Right lobe of liver (tissue), 6 donors: ENCODE measurements at regions not wholly inside any gene's neighbourhood (a gene's known extent, or its start where the extent isn't known, plus 50 kb on each side); places are given as distances from the start of the nearest gene placed in this dataset.
"Not testable (repeated sequence)": the region's sequence is repeated elsewhere in the genome, so short reads cannot be mapped to it uniquely, and the experiment has no call there.

Source experiments
- ATAC-seq, 4 donors: fragments of 200-7000 bp; cut with Tn5 transposase; one replicate each; pipeline ENCODE4 v1.9.1; 2020; ENCODE audit warnings: mild to moderate bottlenecking in 4 of 4, moderate library complexity in 4 of 4
- DNase-seq, 3 donors: peaks; one replicate each; pipeline ENCODE4 v3.0.0-alpha.2; 2020
- H3K27ac ChIP-seq, 3 donors: fragments of 200-600 bp; one replicate each; pipeline ENCODE4 v1.8.0; 2022
- H3K27me3 ChIP-seq, 2 donors: fragments of 200-600 bp; one replicate each; pipeline ENCODE4 v1.8.0; 2022
- H3K36me3 ChIP-seq, 4 donors: fragments of 200-600 bp; sonication (generic) in 1 of 4; one replicate each; pipeline versions ENCODE4 v1.5.1 to v1.8.0; 2017 to 2022; ENCODE audit warnings: control low read depth in 1 of 4
- H3K4me1 ChIP-seq, 4 donors: fragments of 200-600 bp; sonication (generic) in 1 of 4; one replicate each; pipeline versions ENCODE4 v1.5.1 to v1.8.0; 2017 to 2022; ENCODE audit warnings: control low read depth in 1 of 4
- H3K4me3 ChIP-seq, 3 donors: fragments of 200-600 bp; one replicate each; pipeline ENCODE4 v1.8.0; 2022
- H3K9me3 ChIP-seq, 4 donors: fragments of 200-600 bp; sonication (generic) in 1 of 4; one replicate each; pipeline versions ENCODE4 v1.5.1 to v1.8.0; 2017 to 2022; ENCODE audit warnings: control low read depth in 1 of 4
- WGBS: methylation state at CpG from one replicate; pipeline ENCODE4 v1.1.6; 2018; ENCODE audit warnings: low coverage, low lambda C conversion rate; ENCODE audit not compliant: insufficient coverage; ENCODE audit errors: missing lambda C conversion rate; 5-methylcytosine and 5-hydroxymethylcytosine counted together
- intact Hi-C, 2 donors: fragments of 100-400 bp; cut with DNase I; formaldehyde crosslinking; loops; one replicate each; pipeline versions ENCODE4 v1.11.2 to v1.14.1; 2022
- TF ChIP-seq, protein P1 (sequence below), 4 donors: fragments of 200-600 bp in 3 of 4; fragments of 450-650 bp in 1 of 4; IDR thresholded peaks; one replicate each; pipeline versions ENCODE4 v1.5.1 to v1.8.0; 2016 to 2022; ENCODE audit warnings: antibody characterized with exemption in 4 of 4, mild to moderate bottlenecking in 2 of 4
- donor health status: DM: no; HTN: yes; CAD: no.
- donor health status: DM: no; HTN: no; CAD: no.
- donor health status: DM: no; HTN: no; CAD: no.
- donor health status: DM: no; HTN: yes; CAD: no.
- donor health status: DM: no; HTN: yes; CAD: no.

DNA sequence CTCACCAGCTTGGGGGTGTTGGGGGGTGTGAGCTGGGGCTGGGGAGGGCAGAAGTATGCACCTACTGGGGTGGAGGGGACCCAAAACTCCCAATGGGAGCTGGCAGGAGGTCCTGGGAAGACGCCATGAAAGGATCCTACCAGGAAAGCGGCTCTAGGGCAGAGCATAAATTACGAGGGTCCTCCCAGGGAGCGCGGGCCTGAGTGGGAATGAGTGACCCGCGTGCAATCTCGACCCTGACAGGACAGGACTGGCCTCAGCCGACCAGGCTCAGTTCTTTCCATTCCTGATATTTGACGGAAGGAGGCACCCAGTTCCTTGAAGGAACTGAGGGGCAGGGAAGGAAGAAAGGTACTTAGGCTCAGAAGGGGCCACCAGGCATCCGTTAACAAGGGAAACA is 1452.8 kb upstream of the TPTE start:
- peak in 1 of 3 donors; percentile 18 for DNase-seq

DNA sequence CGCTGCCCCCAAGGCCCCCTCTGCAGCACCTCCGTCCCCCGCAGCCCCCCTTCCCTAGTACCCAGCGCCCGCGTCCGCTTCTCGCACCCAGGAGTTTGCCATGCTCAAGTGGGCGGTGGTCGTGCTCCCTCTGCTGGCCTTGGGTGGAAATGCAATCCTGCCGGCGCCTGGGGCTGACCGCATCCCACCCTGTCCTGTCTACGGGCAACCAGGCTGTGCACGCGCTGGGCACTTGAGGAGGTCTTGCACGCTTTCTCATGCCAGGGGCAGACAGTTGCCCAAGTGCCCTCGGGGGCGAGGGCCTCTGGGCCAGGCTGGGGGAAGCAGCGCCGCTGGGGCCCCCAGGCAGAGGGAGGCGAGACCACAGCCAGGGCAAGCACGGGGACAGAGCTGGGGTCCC is 1450.7 kb upstream of the TPTE start:
- intact Hi-C loops: not testable (repeated sequence)

More for the DNA sequence above, 1452.8 kb upstream of the TPTE start:
- H3K4me1 ChIP-seq, H3K36me3 ChIP-seq, ATAC-seq, H3K27me3 ChIP-seq, H3K27ac ChIP-seq, H3K4me3 ChIP-seq, intact Hi-C loops, H3K9me3 ChIP-seq: not testable (repeated sequence)
- 72% methylated on average over 9 of the region's 11 CpGs for WGBS

DNA sequence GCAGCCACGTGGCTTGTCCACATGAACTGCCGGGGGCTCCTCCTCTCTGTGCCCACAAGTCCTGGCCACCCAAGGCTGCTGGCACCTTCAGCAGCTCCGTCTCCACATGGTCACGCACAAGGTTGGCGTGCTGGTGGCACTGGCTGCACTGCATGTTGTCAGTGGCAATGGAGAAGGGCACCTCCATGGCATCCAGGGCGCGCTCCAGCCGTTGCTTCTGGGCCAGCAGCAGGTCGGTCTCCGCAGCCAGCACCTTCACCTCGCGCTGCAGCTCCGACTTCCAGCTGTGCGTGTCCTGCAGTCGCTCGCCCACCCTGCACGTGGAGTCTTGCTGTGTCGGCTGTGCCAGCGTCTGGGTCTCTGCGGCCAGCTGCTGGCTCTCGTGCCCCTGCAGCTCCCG is 1448.4 kb upstream of the TPTE start:
- H3K4me3 ChIP-seq, DNase-seq, H3K36me3 ChIP-seq, H3K27me3 ChIP-seq, H3K4me1 ChIP-seq, intact Hi-C loops, ATAC-seq, H3K27ac ChIP-seq, H3K9me3 ChIP-seq: not testable (repeated sequence)
- WGBS: 80% methylated on average over 2 of the region's 22 CpGs

More for the DNA sequence above, 1450.7 kb upstream of the TPTE start:
- peak in 1 of 3 donors; percentile 14 for DNase-seq
- not testable (repeated sequence) for H3K4me1 ChIP-seq, H3K9me3 ChIP-seq, H3K27me3 ChIP-seq, H3K36me3 ChIP-seq, H3K27ac ChIP-seq, H3K4me3 ChIP-seq, ATAC-seq
- WGBS: 0% methylated on average over 1 of the region's 23 CpGs
- TF ChIP-seq, protein P1, sequence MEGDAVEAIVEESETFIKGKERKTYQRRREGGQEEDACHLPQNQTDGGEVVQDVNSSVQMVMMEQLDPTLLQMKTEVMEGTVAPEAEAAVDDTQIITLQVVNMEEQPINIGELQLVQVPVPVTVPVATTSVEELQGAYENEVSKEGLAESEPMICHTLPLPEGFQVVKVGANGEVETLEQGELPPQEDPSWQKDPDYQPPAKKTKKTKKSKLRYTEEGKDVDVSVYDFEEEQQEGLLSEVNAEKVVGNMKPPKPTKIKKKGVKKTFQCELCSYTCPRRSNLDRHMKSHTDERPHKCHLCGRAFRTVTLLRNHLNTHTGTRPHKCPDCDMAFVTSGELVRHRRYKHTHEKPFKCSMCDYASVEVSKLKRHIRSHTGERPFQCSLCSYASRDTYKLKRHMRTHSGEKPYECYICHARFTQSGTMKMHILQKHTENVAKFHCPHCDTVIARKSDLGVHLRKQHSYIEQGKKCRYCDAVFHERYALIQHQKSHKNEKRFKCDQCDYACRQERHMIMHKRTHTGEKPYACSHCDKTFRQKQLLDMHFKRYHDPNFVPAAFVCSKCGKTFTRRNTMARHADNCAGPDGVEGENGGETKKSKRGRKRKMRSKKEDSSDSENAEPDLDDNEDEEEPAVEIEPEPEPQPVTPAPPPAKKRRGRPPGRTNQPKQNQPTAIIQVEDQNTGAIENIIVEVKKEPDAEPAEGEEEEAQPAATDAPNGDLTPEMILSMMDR (IDR thresholded peaks at IDR 0.05): peak in 1 of 4 donors; percentile 25

DNA sequence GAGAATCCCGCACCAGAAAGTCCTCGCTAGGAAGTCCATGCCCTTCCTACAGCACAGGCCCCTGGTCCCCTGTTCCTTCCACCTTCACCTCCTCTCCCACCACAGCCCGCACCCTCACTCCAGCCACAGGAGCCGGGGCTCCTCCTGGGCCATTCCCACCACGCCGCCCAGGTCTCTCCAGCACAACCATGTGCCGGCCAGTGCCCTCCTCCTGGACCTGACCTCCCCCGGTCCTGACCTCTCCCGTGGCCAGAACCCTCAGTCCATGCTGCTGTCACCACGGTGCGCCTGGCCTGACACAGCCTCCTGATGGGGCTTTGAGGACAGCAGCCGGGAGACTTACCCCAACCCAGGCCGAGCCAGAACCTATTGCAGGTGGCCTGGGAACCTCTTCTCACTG is 1446.6 kb upstream of the TPTE start:
- DNase-seq, H3K27ac ChIP-seq, ATAC-seq, intact Hi-C loops, H3K27me3 ChIP-seq, H3K36me3 ChIP-seq, H3K4me3 ChIP-seq, H3K4me1 ChIP-seq, H3K9me3 ChIP-seq: not testable (repeated sequence)
- 54% methylated on average over 3 of the region's 13 CpGs for WGBS

DNA sequence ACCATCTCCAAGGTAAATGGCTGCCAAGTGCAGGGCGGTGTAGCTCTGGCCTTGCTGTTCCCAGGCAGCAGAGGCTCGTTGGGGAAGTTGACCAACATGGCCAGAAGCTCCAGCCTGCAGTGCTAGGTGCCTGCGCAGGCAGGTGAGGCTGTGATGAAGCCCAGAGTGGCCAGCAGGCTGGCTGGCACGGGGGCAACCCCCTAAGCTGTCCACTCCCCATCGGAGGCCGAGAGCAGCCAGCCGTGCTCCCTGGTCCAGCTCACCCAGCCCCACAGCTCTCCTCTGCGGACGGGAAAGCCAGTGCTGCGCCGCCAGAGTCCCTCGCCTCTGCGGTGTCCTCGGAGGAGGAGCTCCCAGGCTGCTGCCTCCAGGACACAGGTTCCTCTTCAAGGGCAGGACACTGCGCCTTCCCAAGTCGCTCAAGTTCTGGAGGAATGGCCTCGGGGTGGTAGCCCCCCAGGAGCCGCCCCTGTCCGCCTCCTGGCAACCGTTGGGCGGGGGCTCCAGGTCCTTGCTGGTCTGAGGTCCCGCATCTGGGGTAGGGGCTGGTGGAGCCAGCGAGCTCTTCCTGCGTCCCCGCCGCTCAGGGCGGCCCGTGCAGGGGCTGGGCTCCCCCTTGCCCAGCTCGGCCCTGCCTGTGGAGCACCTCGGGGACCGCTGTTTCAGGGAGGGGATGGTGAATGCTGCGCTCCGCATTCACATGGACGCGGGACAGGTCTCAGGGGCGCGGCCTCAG is 1438.1 kb upstream of the TPTE start:
- intact Hi-C loops, H3K27me3 ChIP-seq, H3K4me1 ChIP-seq, H3K9me3 ChIP-seq, ATAC-seq, H3K4me3 ChIP-seq, H3K36me3 ChIP-seq, DNase-seq, H3K27ac ChIP-seq: not testable (repeated sequence)
- 60% methylated on average over 2 of the region's 37 CpGs for WGBS

DNA sequence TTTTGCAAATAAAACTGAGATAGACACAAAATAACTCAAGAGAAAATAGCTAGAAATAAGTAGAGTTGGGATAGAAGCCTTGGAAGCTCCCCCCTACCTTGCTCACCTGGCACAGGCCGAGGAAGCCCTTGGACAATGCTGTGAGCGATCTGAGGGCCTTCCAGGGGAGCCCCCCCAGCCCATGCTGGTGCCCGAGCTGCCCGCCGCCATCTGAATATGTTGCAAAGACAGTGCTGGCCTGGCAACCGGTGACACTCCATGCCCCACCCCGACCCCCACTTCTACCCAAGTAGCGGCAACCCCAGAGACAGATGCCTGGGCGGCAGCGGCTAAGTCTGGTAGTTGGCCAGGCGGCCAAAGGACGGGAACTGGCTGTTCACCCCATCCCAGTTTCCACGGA is 1435.1 kb upstream of the TPTE start:
- intact Hi-C loops, ATAC-seq: not testable (repeated sequence)

DNA sequence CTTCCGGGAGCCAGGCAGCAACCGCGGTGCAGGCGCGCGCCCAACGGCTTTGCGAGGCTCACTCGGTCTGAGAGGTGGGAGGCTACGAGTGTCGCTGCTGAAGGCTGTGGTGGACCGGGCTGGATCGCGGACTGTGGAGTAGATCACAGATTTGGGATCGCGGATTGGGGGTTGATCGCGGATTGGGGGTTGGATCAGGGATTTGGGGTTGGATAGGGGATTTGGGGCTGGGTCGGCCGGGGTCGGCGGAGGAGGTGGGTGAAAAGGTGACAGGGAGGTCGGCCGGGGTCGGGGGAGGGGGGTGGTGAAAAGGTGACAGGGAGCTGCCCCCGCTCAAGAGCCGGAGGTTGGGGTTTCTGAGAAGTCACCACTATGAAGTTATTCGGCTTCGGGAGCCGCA is 1433.6 kb upstream of the TPTE start:
- 69% methylated on average over 13 of the region's 30 CpGs for WGBS
- H3K9me3 ChIP-seq, H3K36me3 ChIP-seq, H3K27me3 ChIP-seq, H3K4me1 ChIP-seq, intact Hi-C loops, ATAC-seq, H3K27ac ChIP-seq, DNase-seq, H3K4me3 ChIP-seq: not testable (repeated sequence)

More for the DNA sequence above, 1435.1 kb upstream of the TPTE start:
- H3K36me3 ChIP-seq, DNase-seq, H3K4me3 ChIP-seq, H3K9me3 ChIP-seq, H3K4me1 ChIP-seq, H3K27ac ChIP-seq, H3K27me3 ChIP-seq: not testable (repeated sequence)
- WGBS: 95% methylated on average over 4 of the region's 13 CpGs

DNA sequence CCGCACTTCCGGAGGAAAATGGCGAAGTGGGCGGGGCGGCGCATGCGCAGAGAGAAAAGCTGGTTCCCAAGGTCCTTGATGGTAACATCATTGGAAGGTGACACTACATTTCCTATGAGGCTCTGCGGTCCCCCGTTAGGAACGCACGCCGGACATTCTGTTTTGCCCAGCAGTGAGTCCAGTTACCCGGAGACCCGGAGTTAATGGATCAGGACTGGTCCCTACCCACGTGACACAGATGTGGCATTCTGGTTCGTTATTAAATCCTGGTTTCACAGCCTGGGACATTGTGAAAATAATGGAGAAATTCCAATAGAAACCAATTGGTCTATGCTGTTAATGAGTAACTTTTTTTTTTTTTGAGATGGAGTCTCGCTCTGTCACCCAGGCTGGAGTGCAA is 1391.6 kb upstream of the TPTE start:
- no CpG with 5 or more reads among the region's 17 CpGs for WGBS
- intact Hi-C loops: not testable (repeated sequence)

DNA sequence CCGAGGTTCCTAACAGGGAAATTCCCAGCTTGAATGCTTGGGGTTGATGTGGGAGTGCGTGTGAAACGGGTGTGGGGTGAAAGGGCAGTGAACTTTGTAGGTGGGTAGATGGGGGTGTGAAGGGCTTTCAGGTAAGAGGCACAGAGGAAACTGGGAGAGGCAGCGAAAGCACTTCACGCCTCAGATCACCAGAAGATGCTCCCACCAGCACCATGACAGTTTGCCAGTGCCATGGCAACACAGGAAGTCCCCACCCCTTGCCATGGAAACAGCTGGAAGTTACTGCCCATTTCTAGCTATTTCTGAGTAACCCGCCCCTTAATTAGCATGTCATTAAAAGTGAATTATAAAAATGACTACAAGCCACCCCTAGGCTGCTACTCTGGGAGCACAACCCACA is 1390.6 kb upstream of the TPTE start:
- ATAC-seq, H3K9me3 ChIP-seq, H3K4me3 ChIP-seq, intact Hi-C loops, H3K4me1 ChIP-seq, H3K27me3 ChIP-seq, H3K36me3 ChIP-seq, H3K27ac ChIP-seq, DNase-seq: not testable (repeated sequence)
- WGBS: 71% methylated on average over 2 of the region's 6 CpGs

More for the DNA sequence above, 1391.6 kb upstream of the TPTE start:
- not testable (repeated sequence) for H3K4me3 ChIP-seq, H3K9me3 ChIP-seq, H3K27me3 ChIP-seq, H3K36me3 ChIP-seq, H3K27ac ChIP-seq, H3K4me1 ChIP-seq, ATAC-seq
- DNase-seq: peak in 2 of 3 donors; percentile 15 to 52
